Breast epithelium (tissue), 4 donors: ENCODE measurements at regions not wholly inside any gene's neighbourhood (a gene's known extent, or its start where the extent isn't known, plus 50 kb on each side); places are given as distances from the start of the nearest gene placed in this dataset.

Experiments
- DNase-seq, 2 donors: peaks; one replicate each; pipeline ENCODE4 v3.0.0-alpha.2; 2019; ENCODE audit warnings: low spot score in 2 of 2
- H3K27ac ChIP-seq, 2 donors: fragments of 200-600 bp; sonication (generic) in 1 of 2; one replicate each; pipeline ENCODE4 v1.5.1; 2016 to 2019; ENCODE audit warnings: mild to moderate bottlenecking in 1 of 2
- H3K27me3 ChIP-seq, 2 donors: fragments of 200-600 bp; sonication (generic) in 1 of 2; one replicate each; pipeline versions ENCODE4 v1.5.1 to v1.6.0; 2017 to 2019; ENCODE audit warnings: control low read depth in 1 of 2, mild to moderate bottlenecking in 1 of 2
- H3K36me3 ChIP-seq: fragments of 200-600 bp; one replicate; pipeline ENCODE4 v1.5.1; 2019
- H3K4me1 ChIP-seq, 2 donors: fragments of 200-600 bp; sonication (generic); one replicate each; pipeline ENCODE4 v1.5.1; 2016 to 2019; ENCODE audit warnings: control low read depth in 1 of 2
- H3K4me3 ChIP-seq, 3 donors: fragments of 200-600 bp; sonication (generic); 1 replicate in 2 of 3; 2 replicates in 1 of 3; pipeline ENCODE4 v1.5.1; 2016 to 2019; ENCODE audit warnings: mild to moderate bottlenecking in 3 of 3, moderate library complexity in 2 of 3
- H3K9me3 ChIP-seq, 2 donors: fragments of 200-600 bp; sonication (generic) in 1 of 2; one replicate each; pipeline ENCODE4 v1.5.1; 2016 to 2019; ENCODE audit warnings: control low read depth in 1 of 2
- POLR2A ChIP-seq: fragments of 450-650 bp; IDR thresholded peaks from one replicate; pipeline ENCODE4 v1.6.1; 2016; ENCODE audit warnings: antibody characterized with exemption, mild to moderate bottlenecking, moderate library complexity
- POLR2AphosphoS5 ChIP-seq, 3 donors: sonication (generic); formaldehyde crosslinking; IDR thresholded peaks; one replicate each; pipeline ENCODE4 v1.6.1; 2017; ENCODE audit warnings: antibody characterized with exemption in 3 of 3
- intact Hi-C: fragments of 100-400 bp; cut with DNase I; formaldehyde crosslinking; loops from one replicate; pipeline ENCODE4 v1.15.1; 2023; ENCODE audit warnings: low total_unique reads
- TF ChIP-seq, protein P1 (sequence below), 3 donors: fragments of 450-650 bp; IDR thresholded peaks; one replicate each; pipeline ENCODE4 v1.5.1; 2016 to 2017; ENCODE audit warnings: antibody characterized with exemption in 3 of 3, mild to moderate bottlenecking in 3 of 3, moderate library complexity in 3 of 3

DNA sequence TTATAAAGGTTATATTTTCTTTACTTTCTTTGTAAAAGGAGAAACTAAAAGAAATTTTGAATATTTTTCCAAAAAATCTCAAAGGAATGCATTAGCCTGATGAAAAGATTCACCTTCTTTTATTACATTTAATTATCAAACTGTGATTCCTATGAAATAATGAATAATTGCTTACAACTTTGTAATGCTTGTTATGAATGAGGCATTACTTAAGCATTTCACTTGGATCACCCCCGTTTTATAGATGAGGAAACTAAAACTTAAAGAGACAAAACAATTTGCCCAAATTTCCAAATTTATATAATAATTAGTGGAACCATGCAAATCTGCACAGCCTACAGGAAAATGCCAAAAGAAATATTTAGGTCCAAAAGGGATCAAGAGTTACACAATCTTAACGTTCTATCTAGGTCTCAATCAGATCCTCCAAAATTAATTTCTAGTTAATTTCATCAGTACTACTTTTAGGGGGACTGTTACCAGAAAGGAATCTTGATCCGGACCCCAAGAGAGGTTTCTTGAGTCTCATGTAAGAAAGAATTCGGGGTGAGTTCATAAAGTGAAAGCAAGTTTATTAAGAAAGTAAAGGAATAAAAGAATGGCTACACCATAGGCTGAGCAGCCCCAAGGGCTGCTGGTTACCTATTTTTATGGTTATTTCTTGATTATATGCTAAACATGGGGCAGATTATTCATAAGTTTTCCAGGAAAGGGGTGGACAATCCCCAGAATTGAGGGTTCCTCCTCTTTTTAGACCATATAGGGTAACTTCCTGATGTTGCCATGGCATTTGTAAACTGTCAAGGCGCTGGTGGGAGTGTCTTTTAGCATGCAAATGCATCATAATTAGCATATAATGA is 288.0 kb downstream of the ADGB start:
- Histone ChIP-seq H3K4me1 (no peaks in the 10 kb centered on the region), H3K9me3 (no peaks in the 10 kb centered on the region), H3K27me3 (no peaks in the 10 kb centered on the region), H3K36me3 (no peaks in the 10 kb centered on the region), H3K27ac (no peak overlapping the region), H3K4me3 (no peak overlapping the region)
- TF ChIP-seq, protein P1, sequence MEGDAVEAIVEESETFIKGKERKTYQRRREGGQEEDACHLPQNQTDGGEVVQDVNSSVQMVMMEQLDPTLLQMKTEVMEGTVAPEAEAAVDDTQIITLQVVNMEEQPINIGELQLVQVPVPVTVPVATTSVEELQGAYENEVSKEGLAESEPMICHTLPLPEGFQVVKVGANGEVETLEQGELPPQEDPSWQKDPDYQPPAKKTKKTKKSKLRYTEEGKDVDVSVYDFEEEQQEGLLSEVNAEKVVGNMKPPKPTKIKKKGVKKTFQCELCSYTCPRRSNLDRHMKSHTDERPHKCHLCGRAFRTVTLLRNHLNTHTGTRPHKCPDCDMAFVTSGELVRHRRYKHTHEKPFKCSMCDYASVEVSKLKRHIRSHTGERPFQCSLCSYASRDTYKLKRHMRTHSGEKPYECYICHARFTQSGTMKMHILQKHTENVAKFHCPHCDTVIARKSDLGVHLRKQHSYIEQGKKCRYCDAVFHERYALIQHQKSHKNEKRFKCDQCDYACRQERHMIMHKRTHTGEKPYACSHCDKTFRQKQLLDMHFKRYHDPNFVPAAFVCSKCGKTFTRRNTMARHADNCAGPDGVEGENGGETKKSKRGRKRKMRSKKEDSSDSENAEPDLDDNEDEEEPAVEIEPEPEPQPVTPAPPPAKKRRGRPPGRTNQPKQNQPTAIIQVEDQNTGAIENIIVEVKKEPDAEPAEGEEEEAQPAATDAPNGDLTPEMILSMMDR (IDR thresholded peaks at IDR 0.05): no peak
- TF ChIP-seq POLR2A (no peak), POLR2AphosphoS5 (IDR thresholded peaks at IDR 0.05) (no peak)
- no peak for DNase-seq
- intact Hi-C loops: loop anchor here (5.0 kb wide), 1 partner anchor 200 kb away; no protein-coding TSS in a partner anchor

DNA sequence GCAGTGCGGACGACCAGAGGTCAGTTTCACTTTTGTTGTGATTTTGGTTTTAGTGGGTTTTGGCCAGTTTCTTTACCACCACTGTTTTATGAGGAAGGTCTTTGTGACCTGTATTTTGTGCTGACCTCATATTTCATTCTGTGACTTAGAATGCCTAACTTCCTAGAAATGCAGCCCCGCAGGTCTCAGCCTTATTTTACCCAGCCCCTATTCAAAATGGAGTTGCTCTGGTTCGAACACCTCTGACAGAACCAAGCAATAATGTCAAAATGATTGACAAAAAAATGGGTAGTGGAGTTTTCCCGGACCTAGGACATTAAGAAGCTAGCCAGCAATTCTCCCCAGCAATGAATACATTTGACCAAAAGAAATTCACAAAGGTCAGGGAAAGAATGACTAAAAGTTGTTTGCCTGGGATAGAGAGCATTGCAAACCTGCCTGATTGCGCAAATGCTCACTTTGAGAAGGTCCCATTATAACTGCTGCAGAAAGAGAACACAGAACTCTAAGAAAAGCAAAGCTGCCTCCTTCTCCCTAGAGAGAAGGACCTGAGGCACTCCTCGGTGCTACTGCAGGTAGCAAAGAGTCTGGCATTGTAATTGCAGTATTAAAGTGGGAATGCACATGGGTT is 288.8 kb downstream of the ADGB start:
- H3K4me1 ChIP-seq: no peaks in the 10 kb centered on the region
- H3K36me3 ChIP-seq: no peaks in the 10 kb centered on the region
- TF ChIP-seq, protein P1 (IDR thresholded peaks at IDR 0.05): no peak
- TF ChIP-seq POLR2A (no peak), POLR2AphosphoS5 (IDR thresholded peaks at IDR 0.05) (no peak)
- intact Hi-C loops: loop anchor here (5.0 kb wide), 1 partner anchor 200 kb away; no protein-coding TSS in a partner anchor
- no peaks in the 10 kb centered on the region for H3K9me3 ChIP-seq
- no peaks in the 10 kb centered on the region for H3K27me3 ChIP-seq
- no peak overlapping the region for H3K4me3 ChIP-seq
- H3K27ac ChIP-seq: no peak overlapping the region
- DNase-seq: no peak

- Histone ChIP-seq H3K27me3 (no peaks in the 10 kb centered on the region), H3K4me3 (no peak overlapping the region), H3K9me3 (no peaks in the 10 kb centered on the region), H3K36me3 (no peaks in the 10 kb centered on the region), H3K4me1 (no peaks in the 10 kb centered on the region), H3K27ac (no peak overlapping the region)
- DNase-seq: no peak
- TF ChIP-seq, protein P1 (IDR thresholded peaks at IDR 0.05): no peak
- TF ChIP-seq POLR2A (no peak), POLR2AphosphoS5 (IDR thresholded peaks at IDR 0.05) (no peak)
- intact Hi-C loops: loop anchor here (5.0 kb wide), 1 partner anchor 198 kb away; no protein-coding TSS in a partner anchor
These were observed 290.5 kb downstream of the ADGB start for GRCh38 chr6:146889303-146889702.

DNA sequence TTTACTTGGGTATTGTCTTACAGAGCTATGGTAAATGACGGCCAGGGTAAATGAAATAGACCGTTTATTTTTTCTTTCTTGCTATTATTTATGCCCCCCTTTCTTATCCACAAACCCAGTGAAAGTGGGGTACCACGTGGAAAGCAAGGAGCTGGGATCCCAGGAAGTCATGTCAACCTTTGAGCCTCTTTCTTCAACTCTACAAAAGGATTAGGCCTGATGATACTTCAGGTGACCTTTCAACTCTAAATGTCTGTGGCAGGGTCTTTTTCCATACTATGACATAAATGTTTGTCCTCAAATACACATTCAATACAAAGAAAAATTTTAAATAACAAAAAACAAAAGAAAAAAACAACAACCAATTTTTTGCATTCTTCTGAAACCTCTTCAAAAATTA is 291.4 kb downstream of the ADGB start:
- Histone ChIP-seq H3K4me1 (no peaks in the 10 kb centered on the region), H3K9me3 (no peaks in the 10 kb centered on the region), H3K27ac (no peak overlapping the region), H3K4me3 (no peak overlapping the region), H3K27me3 (no peaks in the 10 kb centered on the region), H3K36me3 (no peaks in the 10 kb centered on the region)
- intact Hi-C loops: no loop called here
- no peak for DNase-seq
- TF ChIP-seq POLR2AphosphoS5 (IDR thresholded peaks at IDR 0.05): no peak
- TF ChIP-seq, protein P1 (IDR thresholded peaks at IDR 0.05): no peak
- no peak for TF ChIP-seq POLR2A
